VCaP (cell line): ENCODE measurements at regions not wholly inside any gene's neighbourhood (a gene's known extent, or its start where the extent isn't known, plus 50 kb on each side); places are given as distances from the start of the nearest gene placed in this dataset.

ENCODE experiments used
- H3K27ac ChIP-seq: fragments of 450-650 bp; 2 replicates; pipeline ENCODE4 v1.5.1; 2017
- TF ChIP-seq, protein P1 (sequence below): fragments of 450-650 bp; conservative IDR thresholded peaks from 2 replicates; pipeline ENCODE4 v1.5.1; 2017; ENCODE audit warnings: mild to moderate bottlenecking, moderate library complexity

- H3K27ac ChIP-seq, result no peak overlapping the region
- TF ChIP-seq, protein P1, sequence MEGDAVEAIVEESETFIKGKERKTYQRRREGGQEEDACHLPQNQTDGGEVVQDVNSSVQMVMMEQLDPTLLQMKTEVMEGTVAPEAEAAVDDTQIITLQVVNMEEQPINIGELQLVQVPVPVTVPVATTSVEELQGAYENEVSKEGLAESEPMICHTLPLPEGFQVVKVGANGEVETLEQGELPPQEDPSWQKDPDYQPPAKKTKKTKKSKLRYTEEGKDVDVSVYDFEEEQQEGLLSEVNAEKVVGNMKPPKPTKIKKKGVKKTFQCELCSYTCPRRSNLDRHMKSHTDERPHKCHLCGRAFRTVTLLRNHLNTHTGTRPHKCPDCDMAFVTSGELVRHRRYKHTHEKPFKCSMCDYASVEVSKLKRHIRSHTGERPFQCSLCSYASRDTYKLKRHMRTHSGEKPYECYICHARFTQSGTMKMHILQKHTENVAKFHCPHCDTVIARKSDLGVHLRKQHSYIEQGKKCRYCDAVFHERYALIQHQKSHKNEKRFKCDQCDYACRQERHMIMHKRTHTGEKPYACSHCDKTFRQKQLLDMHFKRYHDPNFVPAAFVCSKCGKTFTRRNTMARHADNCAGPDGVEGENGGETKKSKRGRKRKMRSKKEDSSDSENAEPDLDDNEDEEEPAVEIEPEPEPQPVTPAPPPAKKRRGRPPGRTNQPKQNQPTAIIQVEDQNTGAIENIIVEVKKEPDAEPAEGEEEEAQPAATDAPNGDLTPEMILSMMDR, result no peak
Observed at GRCh38 chr12:92216092-92216491, 70.4 kb upstream of the BTG1 start.

DNA sequence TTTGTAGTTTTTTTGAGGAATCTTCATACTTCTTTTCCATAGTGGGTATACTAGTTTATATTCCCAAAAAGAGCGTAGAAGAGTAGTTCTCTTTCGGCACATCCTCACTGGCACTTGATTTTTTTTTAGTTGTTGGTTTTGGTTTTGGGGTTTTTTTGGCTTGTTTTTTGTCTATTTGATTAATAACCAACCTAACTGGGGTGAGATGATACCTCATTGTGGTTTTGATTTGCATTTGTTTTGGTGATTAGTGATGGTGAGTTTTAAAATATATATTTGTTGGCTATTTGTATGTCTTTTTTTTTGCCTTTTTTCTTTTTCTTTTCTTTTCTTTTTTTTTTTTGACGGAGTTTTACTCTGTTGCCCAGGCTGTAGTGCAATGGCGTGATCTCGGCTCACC is 69.7 kb upstream of the BTG1 start:
- H3K27ac ChIP-seq, result no peak overlapping the region

GRCh38 chr12:92213166-92213565 is 67.5 kb upstream of the BTG1 start:
- H3K27ac ChIP-seq, result no peak overlapping the region
- TF ChIP-seq, protein P1, result no peak

More for the DNA sequence above, 69.7 kb upstream of the BTG1 start:
- TF ChIP-seq, protein P1, result no peak

DNA sequence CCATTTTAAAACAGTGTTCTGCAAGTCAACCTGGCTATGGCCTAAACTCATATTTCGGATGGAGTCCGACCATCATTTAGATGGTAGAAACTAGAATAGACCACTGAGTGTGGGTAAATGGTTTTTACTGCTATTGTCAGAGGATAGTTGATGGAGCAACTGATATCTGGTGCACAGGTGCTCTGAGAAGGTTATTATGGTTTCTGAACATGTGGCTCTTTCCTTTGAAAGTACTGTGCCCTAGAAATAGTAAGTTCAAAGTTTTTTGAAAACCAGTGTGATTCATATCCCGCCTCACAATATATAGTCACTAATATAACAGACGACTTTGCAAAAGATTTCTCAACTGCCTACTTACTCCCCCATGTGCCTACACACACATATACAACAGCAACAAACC is 64.4 kb upstream of the BTG1 start:
- H3K27ac ChIP-seq, result no peak overlapping the region
- TF ChIP-seq, protein P1, result no peak

GRCh38 chr12:92208613-92209121 is 63.0 kb upstream of the BTG1 start:
- H3K27ac ChIP-seq, result no peak overlapping the region
- TF ChIP-seq, protein P1, result no peak

DNA sequence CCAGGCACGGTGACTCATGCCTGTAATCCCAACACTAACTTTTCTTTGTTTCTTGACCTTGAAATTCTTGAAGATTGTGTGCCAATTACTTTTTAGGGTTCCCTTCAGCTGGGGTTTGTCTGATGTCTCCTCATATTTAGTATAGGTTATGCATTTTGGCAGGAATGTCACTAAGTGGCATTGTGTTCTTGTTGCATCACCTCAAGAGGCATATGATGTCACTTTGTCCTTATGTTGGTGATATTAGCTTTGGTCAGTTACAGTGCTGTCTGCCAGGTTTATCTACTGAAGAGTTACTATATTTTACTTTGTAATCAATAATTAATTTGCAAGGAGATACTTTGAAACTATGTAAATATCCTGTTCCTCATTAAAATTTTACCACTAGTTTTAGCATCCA is 61.0 kb upstream of the BTG1 start:
- no peak overlapping the region for H3K27ac ChIP-seq
- TF ChIP-seq, protein P1, result no peak

DNA sequence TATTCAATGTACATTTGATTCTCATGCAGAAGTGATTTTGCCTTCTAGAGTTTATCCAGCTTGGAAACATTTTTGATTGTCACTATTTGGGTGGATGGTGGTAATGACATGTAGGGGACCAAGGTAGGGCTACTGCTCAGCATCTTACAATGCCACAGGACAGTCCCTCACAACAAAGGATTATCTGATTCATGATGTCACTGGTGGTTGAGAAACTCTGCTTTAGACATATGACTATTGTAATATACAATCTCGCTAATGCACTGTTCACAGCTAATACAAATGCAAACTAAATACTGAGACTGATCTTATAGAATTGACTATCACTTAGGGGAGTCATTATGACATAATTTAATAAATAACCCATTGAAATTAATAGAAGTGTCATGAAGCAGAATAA is 60.4 kb upstream of the BTG1 start:
- no peak overlapping the region for H3K27ac ChIP-seq
- TF ChIP-seq, protein P1, result no peak
